Middle frontal gyrus (tissue), 1 donor: ENCODE measurements at regions not wholly inside any gene's neighbourhood (a gene's known extent, or its start where the extent isn't known, plus 50 kb on each side); places are given as distances from the start of the nearest gene placed in this dataset.

Experiments
- DNase-seq: peaks from one replicate; pipeline ENCODE4 v3.0.0-alpha.2; 2015; ENCODE audit warnings: low spot score; ENCODE audit errors: extremely low spot score

DNA sequence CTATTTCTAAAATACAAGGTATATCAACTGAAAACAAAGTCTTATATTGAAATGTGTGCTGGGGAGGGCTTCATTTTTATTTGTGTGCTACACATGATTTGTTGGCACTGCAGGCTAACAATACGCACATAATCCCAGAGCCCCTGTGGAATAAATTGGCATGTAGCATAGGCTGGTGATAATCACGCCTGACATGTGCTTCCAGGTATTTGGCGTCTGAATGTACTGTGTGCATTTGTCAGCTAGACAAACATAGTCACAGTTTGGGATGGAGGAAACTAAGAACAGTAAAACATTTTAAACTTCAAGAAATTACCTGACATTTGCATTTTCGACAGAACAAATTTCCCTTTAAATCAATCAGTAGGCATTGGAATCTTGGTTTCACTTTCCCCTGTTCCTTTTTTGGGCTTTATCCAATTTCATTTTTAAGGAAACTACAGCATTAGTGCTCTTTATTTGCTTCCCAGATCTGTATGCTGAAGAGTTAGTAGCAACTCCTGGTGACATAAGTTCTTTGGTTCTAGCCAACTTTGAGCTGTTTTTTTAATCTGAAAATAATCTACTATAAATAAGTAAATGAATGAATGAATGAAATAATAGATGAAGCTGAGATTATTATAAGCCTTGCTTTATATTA is 472.3 kb downstream of the PDHA2 start:
- no peak for DNase-seq

DNA sequence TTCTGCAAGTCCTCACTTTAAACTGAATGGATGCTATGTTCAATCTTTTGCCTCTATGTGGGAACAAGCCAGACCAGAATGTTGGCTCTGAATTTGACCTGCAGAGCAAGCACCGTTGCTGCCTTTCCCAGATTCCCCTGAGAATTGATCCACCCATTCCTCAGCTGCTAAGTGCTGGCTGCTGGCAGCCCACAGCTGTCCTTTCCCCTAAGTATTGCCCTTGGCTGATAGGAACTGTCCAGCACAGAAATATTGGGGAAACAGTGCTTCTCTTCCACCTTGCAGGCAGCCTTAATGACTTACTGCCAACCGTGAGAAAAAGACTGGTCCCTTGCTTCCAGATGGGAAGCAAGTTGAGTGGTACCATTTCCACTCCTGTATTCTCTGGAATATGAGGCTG is 475.9 kb downstream of the PDHA2 start:
- DNase-seq = no peak

GRCh38 chr4:96316776-96317175 is 476.9 kb downstream of the PDHA2 start:
- DNase-seq = no peak

DNA sequence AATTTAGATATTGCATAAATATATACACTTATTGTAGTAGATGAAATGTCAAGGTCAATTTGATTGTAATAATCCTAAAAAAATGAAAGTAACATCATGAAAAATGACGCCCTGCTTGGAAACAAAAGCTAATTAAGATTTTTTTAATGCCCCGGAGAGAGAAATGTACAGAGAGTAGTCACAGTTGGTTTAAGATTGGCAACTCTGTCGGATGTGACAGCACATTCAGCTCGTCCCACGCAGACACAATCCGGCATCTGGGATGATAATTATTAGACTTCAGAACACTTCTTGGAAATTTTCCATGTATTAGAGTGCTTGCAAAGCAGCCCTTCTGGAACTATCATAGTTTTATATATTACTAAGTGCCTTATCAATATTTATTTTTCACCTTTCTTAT is 478.0 kb downstream of the PDHA2 start:
- DNase-seq = no peak

DNA sequence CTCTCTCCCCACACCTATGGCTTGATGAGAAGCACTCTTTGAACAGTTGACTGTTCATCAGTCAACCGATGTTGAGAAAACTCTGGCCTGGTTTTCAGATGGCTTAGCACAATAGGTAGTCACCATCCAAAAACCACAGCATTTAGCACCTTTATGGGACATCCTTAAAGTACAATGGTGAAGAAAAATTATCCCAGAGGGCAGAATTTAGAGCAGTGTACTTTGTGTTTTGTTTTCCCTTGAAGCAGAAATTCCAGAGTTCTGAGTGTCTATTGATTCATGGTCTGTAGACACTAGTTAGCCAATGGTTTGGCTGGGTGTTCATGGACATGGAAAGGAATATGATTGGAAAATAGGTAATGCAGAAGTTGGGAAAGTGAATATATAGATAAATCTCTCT is 487.0 kb downstream of the PDHA2 start:
- no peak for DNase-seq

DNA sequence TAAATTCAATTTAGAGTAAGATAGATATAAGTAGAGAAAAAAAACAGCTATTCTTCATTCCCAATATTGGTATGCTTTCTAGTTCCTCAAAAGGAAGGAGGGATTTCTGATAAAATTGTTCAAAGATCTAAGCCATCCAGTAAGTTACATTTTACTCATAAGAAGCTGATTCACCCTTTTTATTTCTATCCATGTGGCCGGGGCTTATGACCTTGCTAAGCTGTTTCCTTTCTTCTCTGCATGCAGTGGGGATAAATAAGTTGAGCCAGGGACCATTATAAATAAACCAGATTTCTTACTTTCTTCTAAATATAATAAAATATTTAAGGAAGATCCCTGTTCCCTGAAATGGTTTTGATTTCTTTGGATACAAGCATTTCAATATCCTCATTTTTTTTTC is 502.3 kb downstream of the PDHA2 start:
- DNase-seq = no peak

- DNase-seq = no peak
Measured at GRCh38 chr4:96342790-96343455, 503.0 kb downstream of the PDHA2 start.

GRCh38 chr4:96343836-96344235 is 503.9 kb downstream of the PDHA2 start:
- no peak for DNase-seq

DNA sequence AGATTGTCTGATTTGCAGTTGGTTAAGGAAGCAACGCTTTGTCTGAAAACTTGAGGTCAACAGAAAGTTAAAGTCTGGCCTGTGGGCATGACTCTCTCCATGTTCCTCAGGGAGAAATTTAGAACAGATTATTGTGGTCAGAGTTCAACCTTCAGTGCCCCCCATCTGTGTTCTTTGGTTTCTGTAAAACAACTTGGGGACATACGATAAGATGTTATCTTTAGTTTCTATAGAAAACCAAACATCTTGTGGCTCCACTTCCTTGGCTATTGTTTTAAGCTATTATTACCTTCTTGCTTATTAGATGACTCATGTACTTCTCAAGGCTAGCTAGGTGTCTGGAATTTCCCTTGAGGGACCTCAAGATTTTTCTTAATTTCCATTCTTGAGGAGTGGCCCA is 507.7 kb downstream of the PDHA2 start:
- no peak for DNase-seq

GRCh38 chr4:96352051-96352517 is 512.2 kb downstream of the PDHA2 start:
- DNase-seq = no peak

GRCh38 chr4:96354036-96354712 is 514.3 kb downstream of the PDHA2 start:
- no peak for DNase-seq

- DNase-seq = no peak
Measured at GRCh38 chr4:96355414-96355813, 515.5 kb downstream of the PDHA2 start.

DNA sequence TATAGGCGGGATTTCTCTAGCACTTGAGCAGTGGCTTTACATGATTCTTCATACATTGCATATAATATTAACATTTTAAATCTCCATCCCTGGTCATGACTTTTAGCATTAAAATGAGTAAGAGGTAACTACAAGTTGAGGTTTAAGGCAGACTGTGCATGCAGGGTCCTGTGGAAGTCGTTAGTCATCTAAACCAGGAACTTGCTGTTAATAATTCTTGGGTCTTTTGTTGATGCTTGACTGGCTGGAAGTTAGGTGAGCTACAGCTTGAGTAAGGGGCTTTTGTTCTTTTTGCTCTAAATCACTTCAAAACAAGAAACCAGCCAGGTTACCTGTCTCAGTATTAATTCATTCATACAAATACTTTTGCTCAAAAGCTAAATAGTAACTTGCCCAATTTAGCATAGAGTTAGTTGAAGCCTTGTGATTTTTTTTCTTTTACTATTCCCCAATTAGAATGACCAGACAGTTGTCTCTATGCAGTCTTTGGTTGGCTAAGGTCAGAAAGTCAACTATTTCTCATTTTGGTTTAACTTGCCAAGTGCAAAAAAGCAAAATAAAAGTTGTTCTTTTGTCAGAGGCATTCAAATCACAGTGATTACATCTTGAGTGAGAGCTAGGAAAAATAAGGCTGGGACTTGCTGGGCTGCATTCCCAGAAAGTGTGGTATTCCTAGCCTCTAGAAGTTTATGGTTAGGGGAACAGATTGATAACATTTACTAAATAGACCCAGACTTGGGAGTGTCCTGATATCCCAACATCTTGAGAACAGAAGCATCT is 516.9 kb downstream of the PDHA2 start:
- no peak for DNase-seq

- DNase-seq = no peak
Measured at GRCh38 chr4:96366632-96367031, 526.7 kb downstream of the PDHA2 start.

DNA sequence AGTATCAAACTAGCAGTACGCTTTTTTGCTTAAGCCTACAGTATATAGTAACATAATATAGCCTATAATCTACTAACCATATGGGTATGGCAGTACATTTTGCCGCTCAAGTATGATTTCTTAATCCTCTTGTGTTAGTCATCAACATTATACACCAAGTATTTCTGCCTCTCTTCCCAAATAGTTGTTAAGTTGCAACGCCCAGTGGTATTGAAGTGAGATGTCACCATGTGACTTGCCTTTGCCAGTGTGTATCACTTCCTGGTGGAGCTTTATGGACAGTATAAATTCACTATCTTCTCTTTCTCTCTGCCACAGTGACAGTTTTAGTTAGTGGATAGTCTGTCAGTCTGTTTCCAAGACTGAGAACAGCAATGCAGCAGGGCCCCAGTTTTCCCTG is 535.5 kb downstream of the PDHA2 start:
- DNase-seq = no peak

DNA sequence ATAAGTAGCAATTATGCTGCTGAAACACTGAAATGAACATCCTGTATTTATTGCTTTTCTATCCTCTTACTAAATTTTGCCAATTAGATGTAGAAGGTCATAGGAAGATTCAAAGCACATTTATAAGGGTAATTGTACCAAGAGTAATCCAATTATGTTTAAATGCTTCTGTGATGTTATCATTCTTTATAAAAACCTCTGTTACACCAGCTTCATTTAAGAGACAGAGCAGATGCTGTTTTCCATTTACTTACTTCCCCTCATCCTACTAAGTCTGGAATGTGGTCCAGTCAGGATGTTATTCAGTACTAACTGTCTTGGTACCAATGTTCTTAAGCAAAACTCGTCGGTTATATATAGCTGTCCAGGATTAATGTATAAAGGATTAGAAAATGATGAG is 539.6 kb downstream of the PDHA2 start:
- DNase-seq = no peak

- no peak for DNase-seq
Measured at GRCh38 chr4:96380106-96380505, 540.2 kb downstream of the PDHA2 start.

DNA sequence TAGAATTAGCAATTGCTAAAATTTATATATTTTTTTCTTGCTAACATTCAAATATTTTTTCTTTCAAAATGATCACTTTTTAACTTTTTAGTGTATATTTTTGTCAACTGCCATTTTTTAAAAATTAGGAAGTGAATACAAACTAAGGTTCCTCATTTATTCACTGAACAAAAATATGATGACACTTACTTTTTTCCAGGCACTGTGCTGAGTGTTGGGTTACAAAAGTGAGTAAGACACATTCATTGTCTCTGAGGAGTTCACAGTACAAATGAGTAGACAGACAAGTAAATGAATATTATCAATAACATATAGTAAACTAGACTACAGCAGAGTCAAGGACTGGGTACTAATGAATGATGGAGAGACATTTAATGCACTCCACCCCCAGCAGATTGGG is 543.5 kb downstream of the PDHA2 start:
- DNase-seq = no peak

DNA sequence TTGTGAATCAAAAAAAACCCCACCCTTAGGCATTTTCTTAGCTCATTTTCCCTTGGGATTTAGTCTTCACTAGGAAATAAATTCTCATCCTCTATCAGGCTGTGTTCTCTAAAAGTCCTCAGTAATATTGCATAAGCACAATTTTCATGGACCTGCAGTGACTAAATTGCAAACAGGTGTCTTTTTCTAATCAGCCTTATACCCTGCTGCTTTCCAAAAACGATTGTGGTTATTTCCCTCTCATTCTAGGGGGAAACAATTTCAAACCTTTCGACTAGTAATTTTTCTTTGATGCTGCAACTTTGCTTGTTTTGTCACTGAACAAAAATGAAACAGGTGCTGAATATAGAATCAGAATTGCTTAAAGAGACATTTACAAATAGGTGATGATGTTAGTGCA is 549.9 kb downstream of the PDHA2 start:
- no peak for DNase-seq

- DNase-seq = no peak
Measured at GRCh38 chr4:96390404-96390803, 550.5 kb downstream of the PDHA2 start.

- DNase-seq = no peak
Measured at GRCh38 chr4:96395747-96396146, 555.9 kb downstream of the PDHA2 start.

- no peak for DNase-seq
Measured at GRCh38 chr4:96406742-96407141, 566.8 kb downstream of the PDHA2 start.
